ENCODE measurements at regions not wholly inside any gene's neighbourhood (a gene's known extent, or its start where the extent isn't known, plus 50 kb on each side); places are given as distances from the start of the nearest gene placed in this dataset.

GRCh38 chr11:119796363-119797060, 67.5 kb upstream of the NECTIN1 start:
- H3K27me3 ChIP-seq (ENCODE audit: insufficient read depth, low read length) = no peaks in the 10 kb centered on the region

DNA sequence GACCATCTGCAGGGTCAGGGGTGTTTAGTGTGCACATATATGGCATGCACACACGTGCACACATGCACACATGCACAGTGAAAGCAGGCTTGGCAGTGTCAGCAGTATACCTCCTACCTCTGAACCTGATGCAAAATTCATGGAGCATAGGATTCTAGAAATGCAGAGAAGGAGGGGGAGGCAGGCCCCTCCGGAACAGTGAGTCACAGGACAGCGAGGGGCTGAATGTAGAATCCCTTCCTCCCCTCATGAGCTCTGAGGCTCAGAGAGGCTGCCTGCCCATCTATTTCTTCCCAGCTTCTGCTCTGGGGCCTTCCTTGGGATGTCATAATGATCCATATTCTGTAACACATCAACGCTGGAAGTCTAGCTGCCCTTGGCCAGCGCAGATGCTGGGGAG, 66.7 kb upstream of the NECTIN1 start:
- Histone ChIP-seq H3K79me2 (ENCODE audit: insufficient read depth, low read length) (no peaks in the 10 kb centered on the region), H3K27me3 (ENCODE audit: insufficient read depth, low read length) (no peaks in the 10 kb centered on the region), H3F3A (ENCODE audit: insufficient read depth, low read length) (no peaks in the 10 kb centered on the region), H3K27ac (ENCODE audit: low read depth, low read length, poor library complexity, severe bottlenecking) (no peak overlapping the region), H2AFZ (ENCODE audit: low read length) (no peak overlapping the region), H3K4me3 (ENCODE audit: low read depth, low read length, poor library complexity, severe bottlenecking) (no peak overlapping the region), H3K36me3 (ENCODE audit: insufficient read depth, low read length) (no peaks in the 10 kb centered on the region), H4K20me1 (ENCODE audit: insufficient read depth, low read length) (no peaks in the 10 kb centered on the region), H3K9ac (ENCODE audit: low read length) (no peak overlapping the region), H3K9me2 (ENCODE audit: low read depth, low read length) (no peaks in the 10 kb centered on the region), H3K4me2 (ENCODE audit: low read length) (no peak overlapping the region), H3K9me3 (ENCODE audit: low read length) (no peaks in the 10 kb centered on the region), H3K4me1 (ENCODE audit: insufficient read depth, low read length, severe bottlenecking) (no peaks in the 10 kb centered on the region)
- TF ChIP-seq, protein P1, sequence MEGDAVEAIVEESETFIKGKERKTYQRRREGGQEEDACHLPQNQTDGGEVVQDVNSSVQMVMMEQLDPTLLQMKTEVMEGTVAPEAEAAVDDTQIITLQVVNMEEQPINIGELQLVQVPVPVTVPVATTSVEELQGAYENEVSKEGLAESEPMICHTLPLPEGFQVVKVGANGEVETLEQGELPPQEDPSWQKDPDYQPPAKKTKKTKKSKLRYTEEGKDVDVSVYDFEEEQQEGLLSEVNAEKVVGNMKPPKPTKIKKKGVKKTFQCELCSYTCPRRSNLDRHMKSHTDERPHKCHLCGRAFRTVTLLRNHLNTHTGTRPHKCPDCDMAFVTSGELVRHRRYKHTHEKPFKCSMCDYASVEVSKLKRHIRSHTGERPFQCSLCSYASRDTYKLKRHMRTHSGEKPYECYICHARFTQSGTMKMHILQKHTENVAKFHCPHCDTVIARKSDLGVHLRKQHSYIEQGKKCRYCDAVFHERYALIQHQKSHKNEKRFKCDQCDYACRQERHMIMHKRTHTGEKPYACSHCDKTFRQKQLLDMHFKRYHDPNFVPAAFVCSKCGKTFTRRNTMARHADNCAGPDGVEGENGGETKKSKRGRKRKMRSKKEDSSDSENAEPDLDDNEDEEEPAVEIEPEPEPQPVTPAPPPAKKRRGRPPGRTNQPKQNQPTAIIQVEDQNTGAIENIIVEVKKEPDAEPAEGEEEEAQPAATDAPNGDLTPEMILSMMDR (IDR thresholded peaks at IDR 0.05; ENCODE audit: low read length) = no peak
- TF ChIP-seq EZH2 (IDR thresholded peaks at IDR 0.05; ENCODE audit: borderline replicate concordance, low read length) = no peak

More at GRCh38 chr11:119796363-119797060, 67.5 kb upstream of the NECTIN1 start:
- Histone ChIP-seq H3K4me1 (ENCODE audit: insufficient read depth, low read length, severe bottlenecking) (no peaks in the 10 kb centered on the region), H4K20me1 (ENCODE audit: insufficient read depth, low read length) (no peaks in the 10 kb centered on the region), H3K79me2 (ENCODE audit: insufficient read depth, low read length) (no peaks in the 10 kb centered on the region), H3K9me3 (ENCODE audit: low read length) (no peaks in the 10 kb centered on the region), H3K27ac (ENCODE audit: low read depth, low read length, poor library complexity, severe bottlenecking) (no peak overlapping the region), H3F3A (ENCODE audit: insufficient read depth, low read length) (no peaks in the 10 kb centered on the region), H3K36me3 (ENCODE audit: insufficient read depth, low read length) (no peaks in the 10 kb centered on the region), H3K4me2 (ENCODE audit: low read length) (no peak overlapping the region), H3K9me2 (ENCODE audit: low read depth, low read length) (no peaks in the 10 kb centered on the region), H3K9ac (ENCODE audit: low read length) (no peak overlapping the region), H3K4me3 (ENCODE audit: low read depth, low read length, poor library complexity, severe bottlenecking) (no peak overlapping the region), H2AFZ (ENCODE audit: low read length) (no peak overlapping the region)
- TF ChIP-seq EZH2 (IDR thresholded peaks at IDR 0.05; ENCODE audit: borderline replicate concordance, low read length) = no peak
- TF ChIP-seq, protein P1 (IDR thresholded peaks at IDR 0.05; ENCODE audit: low read length) = no peak

- Histone ChIP-seq H3K4me3 (ENCODE audit: low read depth, low read length, poor library complexity, severe bottlenecking) (no peak overlapping the region), H3K4me2 (ENCODE audit: low read length) (no peak overlapping the region), H3K4me1 (ENCODE audit: insufficient read depth, low read length, severe bottlenecking) (no peaks in the 10 kb centered on the region), H3K36me3 (ENCODE audit: insufficient read depth, low read length) (no peaks in the 10 kb centered on the region), H2AFZ (ENCODE audit: low read length) (no peak overlapping the region), H3K9me2 (ENCODE audit: low read depth, low read length) (no peaks in the 10 kb centered on the region), H3K9ac (ENCODE audit: low read length) (no peak overlapping the region), H3K9me3 (ENCODE audit: low read length) (no peaks in the 10 kb centered on the region), H3K27ac (ENCODE audit: low read depth, low read length, poor library complexity, severe bottlenecking) (no peak overlapping the region), H3K27me3 (ENCODE audit: insufficient read depth, low read length) (no peaks in the 10 kb centered on the region), H3K79me2 (ENCODE audit: insufficient read depth, low read length) (no peaks in the 10 kb centered on the region), H3F3A (ENCODE audit: insufficient read depth, low read length) (no peaks in the 10 kb centered on the region), H4K20me1 (ENCODE audit: insufficient read depth, low read length) (no peaks in the 10 kb centered on the region)
- TF ChIP-seq EZH2 (IDR thresholded peaks at IDR 0.05; ENCODE audit: borderline replicate concordance, low read length) = no peak
- TF ChIP-seq, protein P1 (IDR thresholded peaks at IDR 0.05; ENCODE audit: low read length) = no peak
Measured at GRCh38 chr11:119795231-119795630, 66.2 kb upstream of the NECTIN1 start.

All from OCI-LY1 (cell line).